Gastrocnemius medialis (tissue), 4 donors: ENCODE measurements at regions not wholly inside any gene's neighbourhood (a gene's known extent, or its start where the extent isn't known, plus 50 kb on each side); places are given as distances from the start of the nearest gene placed in this dataset.

ENCODE experiments used
- CTCF ChIP-seq, 5 experiments: fragments of 450-650 bp in 3 of 5; fragments of 200-600 bp in 2 of 5; sonication (generic) in 2 of 5; IDR thresholded peaks in 4 of 5; conservative IDR thresholded peaks in 1 of 5; 1 replicate in 4 of 5; 2 replicates in 1 of 5; pipeline ENCODE4 v1.5.1; 2016 to 2019; ENCODE audit warnings: antibody characterized with exemption in 5 of 5, mild to moderate bottlenecking in 3 of 5, moderate library complexity in 3 of 5
- POLR2A ChIP-seq, 2 donors: fragments of 450-650 bp; IDR thresholded peaks; one replicate each; pipeline ENCODE4 v1.6.1; 2017; ENCODE audit warnings: antibody characterized with exemption in 2 of 2, mild to moderate bottlenecking in 2 of 2, moderate library complexity in 2 of 2

GRCh38 chr3:147318900-147319299 lies 87.4 kb downstream of the ZIC4 start:
- TF ChIP-seq CTCF (IDR thresholded peaks at IDR 0.05 in 4 of 5, conservative IDR thresholded peaks at IDR 0.05 in 1 of 5): no peak
- TF ChIP-seq POLR2A (IDR thresholded peaks at IDR 0.05): no peak
